OCI-LY7 (cell line): ENCODE measurements at regions not wholly inside any gene's neighbourhood (a gene's known extent, or its start where the extent isn't known, plus 50 kb on each side); places are given as distances from the start of the nearest gene placed in this dataset.

Experiments
- EZH2phosphoT487 ChIP-seq: fragments of 200-600 bp; sonication (generic); IDR thresholded peaks from 2 replicates; pipeline ENCODE4 v1.6.1; 2018; ENCODE audit warnings: low read depth, borderline replicate concordance, mild to moderate bottlenecking, mixed run types, antibody characterized with exemption, low read length, moderate library complexity, mixed read lengths
- TF ChIP-seq, protein P1 (sequence below): fragments of 200-600 bp; sonication (generic); conservative IDR thresholded peaks from 2 replicates; pipeline ENCODE4 v1.5.1; 2014; ENCODE audit warnings: mild to moderate bottlenecking, antibody characterized with exemption, low read length, moderate library complexity, mixed read lengths

DNA sequence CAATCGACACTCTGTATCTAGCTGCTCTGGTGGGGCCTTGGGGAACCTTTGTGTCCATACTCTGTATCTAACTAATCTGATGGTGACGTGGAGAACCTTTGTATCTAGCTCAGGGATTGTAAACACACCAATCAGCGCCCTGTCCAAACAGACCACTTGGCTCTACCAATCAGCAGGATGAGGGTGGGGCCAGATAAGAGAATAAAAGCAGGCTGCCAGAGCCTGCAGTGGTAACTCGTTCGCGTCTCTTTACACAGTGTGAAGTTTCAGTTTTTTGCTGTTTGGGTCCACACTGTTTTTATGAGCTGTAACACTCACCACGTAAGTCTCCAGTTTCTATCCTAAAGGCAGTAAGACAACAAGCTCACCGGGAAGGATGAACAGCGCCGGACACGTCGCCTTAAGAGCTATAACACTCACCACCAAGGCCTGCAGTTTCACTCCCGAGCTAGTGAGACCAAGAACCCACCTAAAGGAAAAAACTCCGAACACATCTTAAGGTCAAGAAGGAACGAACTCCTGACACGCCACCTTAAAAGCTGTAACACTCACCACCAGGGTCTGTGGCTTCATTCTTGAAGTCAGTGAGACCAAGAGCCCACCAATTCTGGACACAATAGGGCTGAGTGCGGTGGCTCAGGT is 64.6 kb downstream of the KPNA2 start:
- TF ChIP-seq, protein P1, sequence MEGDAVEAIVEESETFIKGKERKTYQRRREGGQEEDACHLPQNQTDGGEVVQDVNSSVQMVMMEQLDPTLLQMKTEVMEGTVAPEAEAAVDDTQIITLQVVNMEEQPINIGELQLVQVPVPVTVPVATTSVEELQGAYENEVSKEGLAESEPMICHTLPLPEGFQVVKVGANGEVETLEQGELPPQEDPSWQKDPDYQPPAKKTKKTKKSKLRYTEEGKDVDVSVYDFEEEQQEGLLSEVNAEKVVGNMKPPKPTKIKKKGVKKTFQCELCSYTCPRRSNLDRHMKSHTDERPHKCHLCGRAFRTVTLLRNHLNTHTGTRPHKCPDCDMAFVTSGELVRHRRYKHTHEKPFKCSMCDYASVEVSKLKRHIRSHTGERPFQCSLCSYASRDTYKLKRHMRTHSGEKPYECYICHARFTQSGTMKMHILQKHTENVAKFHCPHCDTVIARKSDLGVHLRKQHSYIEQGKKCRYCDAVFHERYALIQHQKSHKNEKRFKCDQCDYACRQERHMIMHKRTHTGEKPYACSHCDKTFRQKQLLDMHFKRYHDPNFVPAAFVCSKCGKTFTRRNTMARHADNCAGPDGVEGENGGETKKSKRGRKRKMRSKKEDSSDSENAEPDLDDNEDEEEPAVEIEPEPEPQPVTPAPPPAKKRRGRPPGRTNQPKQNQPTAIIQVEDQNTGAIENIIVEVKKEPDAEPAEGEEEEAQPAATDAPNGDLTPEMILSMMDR, result no peak
- no peak for TF ChIP-seq EZH2phosphoT487
